Activated CD8-positive, alpha-beta memory T cell treated with anti-CD3 and anti-CD28 coated beads, Interleukin-2, amount 10 ng/mL, durations not matched to agents 7 days and 5 days (primary cell): ENCODE measurements at regions not wholly inside any gene's neighbourhood (a gene's known extent, or its start where the extent isn't known, plus 50 kb on each side); places are given as distances from the start of the nearest gene placed in this dataset.
"Not testable (repeated sequence)": the region's sequence is repeated elsewhere in the genome, so short reads cannot be mapped to it uniquely, and the experiment has no call there.

Experiments used
- ATAC-seq: fragments of 150-1000 bp; cut with Tn5 transposase; one replicate; pipeline ENCODE4 v1.10.0; 2021; ENCODE audit warnings: moderate library complexity
- CTCF ChIA-PET: fragments of 350-600 bp; sonication (Branson Sonifier 250); formaldehyde crosslinking; loops from one replicate; lab custom pipeline; 2021; ENCODE audit warnings: antibody characterized with exemption; lab: Charles Lee
- DNase-seq: peaks from one replicate; pipeline ENCODE4 v3.0.0-alpha.2; 2020
- H3K27ac Mint-ChIP-seq: one replicate; pipeline ENCODE4 v1.8.0; 2021; ENCODE audit warnings: mild to moderate bottlenecking, mixed read lengths
- H3K27me3 Mint-ChIP-seq: one replicate; pipeline ENCODE4 v1.8.0; 2021; ENCODE audit warnings: mixed read lengths
- H3K36me3 Mint-ChIP-seq: one replicate; pipeline ENCODE4 v1.8.0; 2021; ENCODE audit warnings: mild to moderate bottlenecking, mixed read lengths
- H3K4me1 Mint-ChIP-seq: one replicate; pipeline ENCODE4 v1.8.0; 2021; ENCODE audit warnings: mixed read lengths
- H3K4me3 Mint-ChIP-seq: one replicate; pipeline ENCODE4 v1.8.0; 2021; ENCODE audit warnings: mild to moderate bottlenecking, moderate library complexity, mixed read lengths
- H3K9me3 Mint-ChIP-seq: one replicate; pipeline ENCODE4 v1.8.0; 2022; ENCODE audit warnings: low read depth, mixed read lengths

DNA sequence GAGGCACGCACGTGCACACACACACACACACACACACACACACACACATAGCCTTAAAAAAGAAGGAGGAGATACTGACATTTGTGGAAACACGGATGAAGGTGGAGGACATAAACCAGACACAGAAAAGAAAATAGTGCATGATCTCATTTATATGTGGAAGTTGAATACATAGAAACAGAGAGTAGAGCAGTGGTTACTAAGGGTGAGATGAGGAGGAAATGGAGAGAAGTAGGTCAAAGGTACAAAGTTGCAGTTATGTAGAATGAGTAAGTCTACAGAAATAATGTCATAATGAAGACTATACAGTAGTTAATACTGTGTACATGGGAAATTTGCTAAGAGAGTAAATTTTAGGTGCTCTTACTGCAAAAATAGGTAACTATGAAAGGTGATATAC lies 412.2 kb upstream of the CDH9 start:
- DNase-seq (no peak), ATAC-seq (no peak)
- peaks cover 3% of the 10 kb centered on the region for H3K9me3 Mint-ChIP-seq
- H3K27ac Mint-ChIP-seq = no peak overlapping the region
- CTCF ChIA-PET = no interaction called here
- H3K4me3 Mint-ChIP-seq = no peak overlapping the region
- no peaks in the 10 kb centered on the region for H3K27me3 Mint-ChIP-seq
- H3K36me3 Mint-ChIP-seq = no peaks in the 10 kb centered on the region
- no peaks in the 10 kb centered on the region for H3K4me1 Mint-ChIP-seq

DNA sequence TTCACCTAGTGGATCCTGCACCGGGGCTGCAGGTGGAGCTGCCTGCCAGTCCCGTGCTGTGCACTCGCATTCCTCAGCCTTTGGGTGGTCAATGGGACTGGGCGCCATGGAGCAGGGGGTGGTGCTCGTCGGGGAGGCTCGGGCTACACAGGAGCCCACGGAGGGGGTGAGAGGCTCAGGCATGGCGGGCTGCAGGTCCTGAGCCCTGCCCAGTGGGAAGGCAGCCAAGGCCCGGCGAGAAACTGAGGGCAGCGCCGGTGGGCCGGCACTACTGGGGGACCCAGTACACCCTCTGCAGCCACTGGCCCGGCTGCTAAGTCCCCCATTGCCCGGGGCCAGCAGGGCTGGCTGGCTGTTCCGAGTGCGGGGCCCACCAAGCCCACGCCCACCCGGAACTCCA lies 401.0 kb upstream of the CDH9 start:
- H3K4me3 Mint-ChIP-seq, H3K27ac Mint-ChIP-seq, ATAC-seq, H3K36me3 Mint-ChIP-seq, CTCF ChIA-PET, H3K27me3 Mint-ChIP-seq, H3K4me1 Mint-ChIP-seq, H3K9me3 Mint-ChIP-seq, DNase-seq: not testable (repeated sequence)

DNA sequence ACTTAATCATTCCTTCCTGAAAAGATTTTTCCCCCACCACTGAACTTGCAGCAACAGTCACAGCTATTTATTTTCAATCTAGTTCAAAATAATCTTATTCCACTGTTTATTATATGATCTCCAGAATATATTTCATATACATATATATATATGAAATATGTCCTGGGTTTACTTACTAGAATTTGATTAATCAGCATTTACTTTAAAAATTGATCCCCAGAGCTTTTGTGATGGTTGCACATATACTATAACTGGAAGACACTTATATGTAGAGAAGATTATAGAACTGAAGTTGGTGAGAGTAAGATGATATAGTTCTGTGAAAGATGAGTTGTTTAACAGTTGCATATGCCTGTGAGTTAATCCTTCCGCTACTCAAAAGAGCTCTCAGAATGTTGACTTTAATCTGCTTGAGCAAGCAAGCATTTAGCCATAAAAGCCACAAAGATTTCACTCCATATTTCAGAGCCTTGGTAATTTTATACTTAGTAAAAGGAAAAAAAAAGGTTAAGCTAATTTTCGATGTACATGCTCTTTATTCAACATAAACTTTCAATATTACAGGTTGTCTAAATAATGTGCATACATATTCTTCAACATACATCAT lies 399.3 kb upstream of the CDH9 start:
- no peaks in the 10 kb centered on the region for H3K36me3 Mint-ChIP-seq
- DNase-seq (no peak), ATAC-seq (no peak)
- H3K9me3 Mint-ChIP-seq = peaks cover 7% of the 10 kb centered on the region
- H3K27me3 Mint-ChIP-seq = no peaks in the 10 kb centered on the region
- H3K4me3 Mint-ChIP-seq = no peak overlapping the region
- no peaks in the 10 kb centered on the region for H3K4me1 Mint-ChIP-seq
- CTCF ChIA-PET = no interaction called here
- no peak overlapping the region for H3K27ac Mint-ChIP-seq

DNA sequence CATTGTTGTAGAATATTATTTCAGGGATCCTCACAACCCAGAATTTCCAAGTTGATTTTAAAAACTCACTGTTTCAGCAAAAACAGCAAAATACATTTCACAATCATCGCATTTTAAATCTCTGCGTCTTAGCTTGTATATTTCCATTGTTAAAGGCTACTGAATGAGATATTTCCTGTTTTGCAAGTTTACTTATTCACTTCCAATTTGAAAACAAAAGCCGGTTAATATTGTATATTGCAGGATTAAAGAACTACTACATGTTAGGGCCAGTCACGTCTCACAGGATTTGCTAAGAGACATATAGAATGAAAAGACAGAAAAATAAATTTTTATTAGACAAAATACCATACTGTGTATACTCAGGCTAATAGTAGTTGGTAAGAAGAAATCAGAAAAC lies 395.9 kb upstream of the CDH9 start:
- Mint-ChIP-seq H3K4me3 (no peak overlapping the region), H3K4me1 (no peaks in the 10 kb centered on the region), H3K36me3 (no peaks in the 10 kb centered on the region), H3K27ac (no peak overlapping the region), H3K9me3 (peaks cover 17% of the 10 kb centered on the region), H3K27me3 (no peaks in the 10 kb centered on the region)
- DNase-seq = no peak
- CTCF ChIA-PET = no interaction called here
- no peak for ATAC-seq

DNA sequence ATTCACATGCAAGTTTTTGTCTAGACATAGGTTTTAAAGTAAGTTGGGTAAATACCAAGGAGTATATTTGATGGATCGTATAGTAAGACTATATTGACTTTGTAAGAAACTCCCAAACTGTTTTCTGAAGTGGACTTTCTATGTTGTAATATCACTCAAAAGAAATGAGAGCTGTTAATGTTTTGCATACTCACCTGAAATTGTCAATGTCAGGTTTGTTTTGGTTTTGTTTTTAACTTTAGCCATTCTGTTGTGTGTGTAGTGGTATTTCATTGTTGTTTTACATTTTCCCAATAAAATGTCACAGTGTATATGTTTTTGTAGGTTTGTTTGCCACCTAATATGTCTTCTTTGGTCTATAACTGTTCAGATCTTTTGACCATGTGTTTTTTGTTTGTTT lies 375.7 kb upstream of the CDH9 start:
- ATAC-seq (no peak), DNase-seq (no peak)
- H3K27ac Mint-ChIP-seq = no peak overlapping the region
- CTCF ChIA-PET = no interaction called here
- H3K9me3 Mint-ChIP-seq = peaks cover 9% of the 10 kb centered on the region
- no peak overlapping the region for H3K4me3 Mint-ChIP-seq
- H3K4me1 Mint-ChIP-seq = no peaks in the 10 kb centered on the region
- H3K36me3 Mint-ChIP-seq = no peaks in the 10 kb centered on the region
- H3K27me3 Mint-ChIP-seq = no peaks in the 10 kb centered on the region

DNA sequence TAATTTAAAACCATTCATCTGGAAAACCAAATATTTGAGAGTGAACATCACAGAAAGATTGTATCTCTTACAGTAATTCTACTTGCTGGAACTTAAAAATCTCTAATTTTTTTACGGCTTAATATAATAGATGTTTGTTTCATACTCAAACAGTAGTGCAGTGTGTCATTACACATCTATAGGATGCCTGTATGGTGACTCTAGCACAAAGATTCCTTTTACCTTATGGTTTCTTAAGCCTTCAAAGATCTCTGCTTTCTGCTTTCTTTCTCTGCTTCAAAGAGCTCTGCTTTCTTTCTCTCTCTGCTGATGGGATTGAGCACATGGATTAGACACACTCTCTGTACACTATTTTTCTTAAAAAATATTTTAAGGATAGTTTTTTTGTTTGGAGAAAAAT lies 374.0 kb upstream of the CDH9 start:
- Mint-ChIP-seq H3K27ac (no peak overlapping the region), H3K4me3 (no peak overlapping the region), H3K4me1 (no peaks in the 10 kb centered on the region), H3K36me3 (no peaks in the 10 kb centered on the region), H3K9me3 (peaks cover 9% of the 10 kb centered on the region), H3K27me3 (no peaks in the 10 kb centered on the region)
- DNase-seq = no peak
- ATAC-seq = no peak
- CTCF ChIA-PET = no interaction called here

DNA sequence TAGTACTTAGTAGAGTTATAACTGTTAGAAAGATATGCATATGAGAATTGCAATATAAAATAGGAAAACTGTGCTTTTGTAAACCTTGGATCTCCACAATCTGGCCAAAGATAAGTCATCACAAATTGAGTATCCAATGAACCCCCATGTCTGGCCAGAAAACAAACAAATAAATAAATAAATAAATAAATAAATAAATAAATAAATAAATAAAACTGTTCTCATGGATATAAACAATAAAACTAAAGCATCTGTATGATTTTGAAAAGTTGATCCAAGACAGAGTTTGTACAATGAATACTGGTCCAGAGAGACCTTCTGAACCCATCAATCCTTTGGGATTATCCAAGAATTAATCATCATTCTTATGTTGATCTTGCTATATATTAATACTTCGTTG lies 367.6 kb upstream of the CDH9 start:
- H3K4me1 Mint-ChIP-seq = no peaks in the 10 kb centered on the region

DNA sequence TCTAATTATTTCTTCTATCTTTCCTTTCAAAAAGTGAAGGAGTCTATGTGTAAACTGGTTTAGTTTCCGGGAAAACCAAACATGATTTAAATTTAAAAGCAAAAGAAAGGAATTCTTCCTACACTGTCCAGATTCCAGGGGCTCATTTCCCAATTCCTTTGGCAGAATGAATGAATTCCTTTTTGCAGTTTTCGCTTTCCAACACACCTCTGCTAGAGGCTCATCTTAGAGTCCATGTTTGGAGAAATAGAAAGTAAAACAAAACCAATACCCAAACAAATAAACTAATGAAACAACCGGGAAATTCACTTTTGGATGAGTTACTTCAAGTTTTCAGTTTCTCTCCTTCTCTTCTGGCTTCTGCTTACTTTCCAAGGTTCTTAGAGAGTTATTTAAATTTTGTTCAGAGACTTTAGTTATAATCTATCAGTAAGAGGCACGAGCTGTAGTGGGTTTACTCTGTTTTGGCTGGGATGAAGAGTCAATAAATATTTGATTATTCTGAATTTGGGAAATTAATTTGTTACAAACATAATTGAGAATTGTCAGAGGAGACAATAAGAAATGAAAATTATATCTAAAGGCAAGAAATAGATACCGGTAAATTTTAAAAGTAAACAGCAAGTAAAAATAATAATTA lies 365.0 kb upstream of the CDH9 start:
- H3K27ac Mint-ChIP-seq = no peak overlapping the region

More for the DNA sequence above, 367.6 kb upstream of the CDH9 start:
- no peak for ATAC-seq
- no peak overlapping the region for H3K27ac Mint-ChIP-seq
- CTCF ChIA-PET = no interaction called here
- H3K36me3 Mint-ChIP-seq = no peaks in the 10 kb centered on the region
- H3K9me3 Mint-ChIP-seq = peaks cover 2% of the 10 kb centered on the region
- no peaks in the 10 kb centered on the region for H3K27me3 Mint-ChIP-seq
- no peak for DNase-seq
- no peak overlapping the region for H3K4me3 Mint-ChIP-seq

DNA sequence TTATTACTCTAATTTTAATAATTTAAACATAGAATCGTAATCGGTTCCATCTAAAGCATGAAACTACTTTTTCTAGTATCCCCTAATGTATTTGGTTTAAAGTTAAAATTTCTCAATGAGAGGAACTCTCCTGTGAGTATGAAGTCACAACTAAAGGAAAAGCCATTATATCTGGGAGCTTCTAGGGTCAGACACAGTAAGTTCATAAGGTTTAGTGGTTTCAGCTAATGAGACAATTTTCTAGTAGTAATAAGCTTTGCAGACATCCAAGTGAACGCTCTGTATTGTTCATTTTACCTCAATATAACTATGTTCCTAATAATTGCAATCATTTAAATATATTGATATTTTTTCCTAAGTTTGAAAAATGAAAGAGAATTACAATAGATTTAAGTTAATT lies 364.4 kb upstream of the CDH9 start:
- no peak for ATAC-seq
- H3K9me3 Mint-ChIP-seq = peaks cover 14% of the 10 kb centered on the region
- CTCF ChIA-PET = no interaction called here

More for the DNA sequence above, 365.0 kb upstream of the CDH9 start:
- H3K4me1 Mint-ChIP-seq = no peaks in the 10 kb centered on the region
- no peak for ATAC-seq
- CTCF ChIA-PET = no interaction called here
- H3K36me3 Mint-ChIP-seq = no peaks in the 10 kb centered on the region
- no peaks in the 10 kb centered on the region for H3K27me3 Mint-ChIP-seq
- DNase-seq = no peak
- H3K9me3 Mint-ChIP-seq = peaks cover 10% of the 10 kb centered on the region
- H3K4me3 Mint-ChIP-seq = no peak overlapping the region

DNA sequence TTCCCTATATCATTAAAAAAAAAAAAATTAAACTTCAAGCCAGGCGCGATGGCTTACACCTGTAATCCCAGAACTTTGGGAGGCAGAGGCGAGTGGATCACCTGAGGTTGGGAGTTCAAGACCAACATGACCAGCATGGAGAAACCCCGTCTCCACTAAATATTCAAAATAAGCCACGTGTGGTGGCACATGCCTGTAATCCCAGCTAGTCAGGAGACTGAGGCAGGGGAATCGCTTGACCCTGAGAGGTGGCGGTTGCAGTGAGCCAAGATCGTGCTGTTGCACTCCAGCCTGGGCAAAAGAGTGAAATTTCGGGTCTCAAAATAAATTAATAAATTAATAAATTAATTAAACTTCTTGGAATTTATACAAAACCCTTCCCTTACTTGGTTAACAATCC lies 358.6 kb upstream of the CDH9 start:
- CTCF ChIA-PET = no interaction called here
- H3K36me3 Mint-ChIP-seq = no peaks in the 10 kb centered on the region
- DNase-seq = no peak
- no peak overlapping the region for H3K27ac Mint-ChIP-seq
- no peaks in the 10 kb centered on the region for H3K4me1 Mint-ChIP-seq
- H3K4me3 Mint-ChIP-seq = no peak overlapping the region
- no peak for ATAC-seq
- H3K9me3 Mint-ChIP-seq = peaks cover 16% of the 10 kb centered on the region
- no peaks in the 10 kb centered on the region for H3K27me3 Mint-ChIP-seq

More for the DNA sequence above, 364.4 kb upstream of the CDH9 start:
- no peaks in the 10 kb centered on the region for H3K36me3 Mint-ChIP-seq
- no peak for DNase-seq
- H3K4me3 Mint-ChIP-seq = no peak overlapping the region
- H3K27me3 Mint-ChIP-seq = no peaks in the 10 kb centered on the region
- no peaks in the 10 kb centered on the region for H3K4me1 Mint-ChIP-seq
- no peak overlapping the region for H3K27ac Mint-ChIP-seq

DNA sequence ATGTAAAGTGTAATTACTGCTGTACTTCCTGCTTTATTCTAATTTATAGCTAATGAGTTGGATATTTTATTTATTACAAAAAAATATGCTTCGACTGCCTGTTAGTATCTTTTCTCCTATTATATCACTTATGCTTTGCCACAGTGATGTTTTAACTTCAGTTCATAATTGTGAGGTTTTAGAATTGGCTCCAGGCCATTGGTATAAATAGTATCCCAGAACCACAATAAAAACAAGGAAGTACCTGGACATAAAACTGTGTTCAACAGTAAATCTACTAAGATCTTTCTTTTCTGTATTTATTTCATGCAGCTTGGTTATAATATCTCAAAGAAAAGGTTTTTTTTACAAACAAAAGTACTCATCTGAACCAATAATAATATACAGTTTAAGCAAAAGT lies 354.3 kb upstream of the CDH9 start:
- CTCF ChIA-PET = no interaction called here
- H3K4me3 Mint-ChIP-seq = no peak overlapping the region
- no peaks in the 10 kb centered on the region for H3K4me1 Mint-ChIP-seq
- H3K36me3 Mint-ChIP-seq = no peaks in the 10 kb centered on the region
- peaks cover 3% of the 10 kb centered on the region for H3K9me3 Mint-ChIP-seq
- no peak for ATAC-seq
- no peak for DNase-seq
- no peaks in the 10 kb centered on the region for H3K27me3 Mint-ChIP-seq
- no peak overlapping the region for H3K27ac Mint-ChIP-seq

DNA sequence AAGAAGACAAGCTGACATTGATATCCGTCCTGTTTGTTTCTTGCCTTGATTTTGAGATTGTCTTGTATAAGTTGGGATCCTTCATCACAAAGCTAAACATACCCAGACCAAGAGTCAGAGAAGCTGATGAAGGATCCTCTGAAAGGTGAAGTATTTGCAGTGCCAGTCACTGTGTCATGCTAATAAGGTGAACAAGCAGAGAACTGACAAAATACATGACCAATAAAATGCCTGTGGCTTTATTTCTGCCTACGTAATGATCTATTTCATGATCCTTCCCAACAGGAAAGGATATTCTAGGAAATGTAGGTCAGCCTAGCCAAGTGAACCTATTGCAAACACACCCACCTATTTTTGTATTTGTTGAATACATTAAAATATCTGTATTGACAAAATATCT lies 351.3 kb upstream of the CDH9 start:
- no peaks in the 10 kb centered on the region for H3K4me1 Mint-ChIP-seq
- no peaks in the 10 kb centered on the region for H3K27me3 Mint-ChIP-seq
- no peak for ATAC-seq
- H3K27ac Mint-ChIP-seq = no peak overlapping the region
- H3K4me3 Mint-ChIP-seq = no peak overlapping the region
- CTCF ChIA-PET = no interaction called here
- DNase-seq = no peak
- H3K9me3 Mint-ChIP-seq = peaks cover 7% of the 10 kb centered on the region
- no peaks in the 10 kb centered on the region for H3K36me3 Mint-ChIP-seq

DNA sequence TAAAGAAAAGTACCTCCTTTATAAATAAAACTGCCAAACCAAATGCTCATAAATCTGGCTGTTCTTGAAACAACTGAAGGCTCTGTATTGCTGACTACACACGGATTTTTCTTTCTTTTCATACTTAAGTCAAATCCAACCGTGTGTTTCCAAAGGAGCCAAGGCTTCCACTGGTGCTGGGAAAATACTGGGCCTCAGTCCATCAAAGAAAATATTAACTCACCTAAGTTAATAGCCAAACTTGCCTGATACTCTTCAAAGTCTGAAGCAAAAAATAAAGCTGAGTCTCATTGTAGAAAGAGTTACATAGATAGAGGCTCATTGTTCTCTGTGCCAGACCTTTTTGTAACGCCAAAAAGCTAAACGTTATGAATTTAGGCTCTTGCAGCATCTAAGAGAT lies 350.4 kb upstream of the CDH9 start:
- CTCF ChIA-PET = no interaction called here
- H3K27me3 Mint-ChIP-seq = no peaks in the 10 kb centered on the region
- no peak overlapping the region for H3K4me3 Mint-ChIP-seq

DNA sequence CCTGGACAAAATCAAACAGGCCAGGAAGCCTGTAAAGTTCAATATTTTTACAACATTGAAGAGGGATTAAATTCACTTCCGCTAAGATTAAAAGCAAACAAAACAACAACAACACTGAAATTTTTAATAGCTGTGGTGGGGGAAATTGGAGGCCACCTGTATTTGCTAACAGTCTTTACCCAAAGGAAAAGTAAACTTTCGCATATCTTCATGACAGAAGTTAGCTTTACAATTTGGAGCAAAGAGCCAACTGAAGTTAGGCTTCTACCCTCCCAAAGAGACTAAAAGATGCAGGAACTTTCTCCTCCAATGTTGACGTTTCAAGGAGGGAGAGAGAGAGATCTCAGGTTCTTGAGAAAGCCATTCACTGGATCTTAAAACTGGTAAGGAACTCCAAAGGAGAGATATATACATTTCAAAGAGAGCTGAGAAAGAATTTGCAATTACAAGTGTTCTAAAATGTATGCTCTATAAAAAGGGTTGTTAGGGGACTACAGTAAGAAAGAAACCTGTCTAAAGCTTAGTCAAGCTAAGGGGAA lies 349.2 kb upstream of the CDH9 start:
- Mint-ChIP-seq H3K9me3 (peaks cover 9% of the 10 kb centered on the region), H3K27me3 (no peaks in the 10 kb centered on the region), H3K36me3 (no peaks in the 10 kb centered on the region), H3K4me1 (no peaks in the 10 kb centered on the region), H3K4me3 (no peak overlapping the region), H3K27ac (no peak overlapping the region)
- DNase-seq = no peak
- ATAC-seq = no peak
- CTCF ChIA-PET = no interaction called here

More for the DNA sequence above, 350.4 kb upstream of the CDH9 start:
- Mint-ChIP-seq H3K36me3 (no peaks in the 10 kb centered on the region), H3K9me3 (peaks cover 7% of the 10 kb centered on the region), H3K4me1 (no peaks in the 10 kb centered on the region), H3K27ac (no peak overlapping the region)
- no peak for ATAC-seq
- no peak for DNase-seq
